ENCODE measurements at regions not wholly inside any gene's neighbourhood (a gene's known extent, or its start where the extent isn't known, plus 50 kb on each side); places are given as distances from the start of the nearest gene placed in this dataset.
"Not testable (repeated sequence)": the region's sequence is repeated elsewhere in the genome, so short reads cannot be mapped to it uniquely, and the experiment has no call there.

GRCh38 chr1:173347282-173347818, 129.8 kb upstream of the PRDX6 start:
- DNase-seq: no peak

DNA sequence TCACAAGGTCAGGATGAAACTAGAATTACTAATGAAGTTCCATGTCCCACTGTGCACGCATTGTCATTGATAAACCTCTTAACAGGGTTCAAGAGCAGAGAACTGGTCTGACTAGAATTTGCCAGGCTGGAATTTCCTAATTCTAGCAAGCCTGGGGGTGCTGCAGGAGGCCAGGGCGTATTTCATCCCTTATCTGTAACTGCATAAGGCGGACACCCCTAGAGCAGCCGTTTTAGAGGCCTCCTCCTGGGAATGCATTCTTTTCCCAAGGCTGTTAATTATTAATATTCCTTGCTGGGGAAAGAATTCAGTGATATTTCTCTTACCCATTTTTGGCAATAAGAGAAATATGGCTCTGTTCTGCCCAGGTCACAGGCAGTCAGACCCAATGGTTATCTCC, 124.5 kb upstream of the PRDX6 start:
- not testable (repeated sequence) for DNase-seq

- no peak for DNase-seq
These were observed 123.8 kb upstream of the PRDX6 start for GRCh38 chr1:173353350-173353749.

DNA sequence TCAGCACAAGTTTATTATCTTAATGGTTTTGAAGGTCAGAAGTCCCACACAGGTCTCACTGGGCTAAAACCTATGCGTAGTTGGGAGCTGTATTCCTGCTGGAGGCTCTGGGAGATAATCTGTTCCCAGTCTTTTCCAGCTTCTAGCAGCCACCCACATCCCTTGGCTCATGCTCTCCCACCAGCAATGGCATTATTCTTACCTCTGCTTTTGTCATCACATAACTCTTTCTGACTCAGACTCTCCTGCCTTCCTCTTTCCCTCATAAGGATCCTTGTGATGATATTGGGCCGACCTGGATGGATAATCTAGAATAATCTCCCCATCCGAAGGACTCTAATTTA, 122.2 kb upstream of the PRDX6 start:
- no peak for DNase-seq

- DNase-seq: no peak
These were observed 121.7 kb upstream of the PRDX6 start for GRCh38 chr1:173355281-173356031.

DNA sequence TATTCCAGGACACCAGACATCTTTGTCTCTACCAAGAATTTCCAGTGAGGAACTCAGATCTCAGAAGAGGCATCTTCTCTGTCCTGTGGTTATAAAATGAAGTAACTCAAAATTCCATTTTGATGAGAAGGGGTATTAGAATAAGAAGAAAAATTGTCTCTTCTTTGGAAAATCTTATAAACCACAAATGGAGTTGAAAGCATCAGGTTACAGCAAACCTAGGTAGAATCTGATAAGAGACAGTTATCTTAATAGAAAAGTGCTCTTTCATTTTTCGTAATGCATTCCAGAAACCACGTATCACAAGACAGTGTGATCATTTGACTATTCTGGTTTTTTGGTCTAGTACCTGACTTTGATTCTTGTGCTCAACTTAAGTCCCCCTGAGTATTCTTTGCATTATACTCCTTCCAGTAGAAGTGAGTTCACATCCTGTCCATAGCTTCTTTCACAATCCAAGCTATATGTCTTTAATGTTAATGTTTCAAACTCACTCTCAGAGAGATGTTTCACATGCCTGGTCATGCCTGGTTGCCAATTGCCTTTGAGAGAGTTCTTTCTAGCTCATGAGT, 120.9 kb upstream of the PRDX6 start:
- no peak for DNase-seq

- DNase-seq: no peak
These were observed 116.6 kb upstream of the PRDX6 start for GRCh38 chr1:173360487-173361063.

GRCh38 chr1:173362543-173362942, 114.6 kb upstream of the PRDX6 start:
- no peak for DNase-seq

DNA sequence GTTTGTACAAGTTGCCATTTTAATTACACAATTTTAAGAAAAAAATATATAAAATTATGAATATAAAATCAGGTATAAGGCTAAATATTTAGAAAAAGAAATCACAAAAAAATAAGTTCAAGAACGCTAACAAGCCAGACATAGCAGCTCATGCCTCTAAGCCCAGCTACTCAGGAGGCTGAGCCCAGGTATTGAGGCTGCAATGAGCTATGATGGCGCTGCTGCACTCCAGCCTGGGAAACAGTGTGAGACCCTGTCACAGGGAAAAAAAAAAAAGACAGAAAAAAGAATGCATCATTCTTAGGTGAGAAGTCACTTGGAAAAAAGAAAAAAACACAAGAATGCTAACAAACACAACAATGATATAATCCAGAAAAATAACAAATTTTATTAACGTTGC, 112.3 kb upstream of the PRDX6 start:
- DNase-seq: no peak

DNA sequence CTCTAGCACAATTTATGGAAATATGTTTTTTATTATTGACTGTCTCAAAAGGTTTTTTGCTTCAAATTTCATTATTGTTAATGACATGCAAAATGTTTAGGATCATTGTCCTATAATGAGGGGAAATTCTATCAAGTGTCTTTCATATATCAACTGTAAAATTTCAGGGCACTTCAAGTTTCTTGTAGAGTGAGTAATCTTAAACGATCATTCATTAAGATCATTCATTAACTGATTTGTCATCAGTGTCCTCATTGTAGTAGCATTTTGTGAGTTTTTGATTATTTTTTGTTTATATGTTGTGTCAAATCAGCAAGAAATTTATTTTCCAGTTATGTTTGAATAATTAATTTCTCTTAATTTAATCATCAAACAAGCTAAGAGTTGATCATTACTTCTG, 111.8 kb upstream of the PRDX6 start:
- DNase-seq: no peak

- DNase-seq: no peak
These were observed 110.0 kb upstream of the PRDX6 start for GRCh38 chr1:173367136-173367535.

- DNase-seq: not testable (repeated sequence)
These were observed 106.5 kb upstream of the PRDX6 start for GRCh38 chr1:173370586-173370985.

- DNase-seq: not testable (repeated sequence)
These were observed 101.1 kb upstream of the PRDX6 start for GRCh38 chr1:173376065-173376464.

- no peak for DNase-seq
These were observed 99.9 kb upstream of the PRDX6 start for GRCh38 chr1:173377266-173377665.

GRCh38 chr1:173383351-173383750, 93.8 kb upstream of the PRDX6 start:
- no peak for DNase-seq

- no peak for DNase-seq
These were observed 88.8 kb upstream of the PRDX6 start for GRCh38 chr1:173388352-173388751.

DNA sequence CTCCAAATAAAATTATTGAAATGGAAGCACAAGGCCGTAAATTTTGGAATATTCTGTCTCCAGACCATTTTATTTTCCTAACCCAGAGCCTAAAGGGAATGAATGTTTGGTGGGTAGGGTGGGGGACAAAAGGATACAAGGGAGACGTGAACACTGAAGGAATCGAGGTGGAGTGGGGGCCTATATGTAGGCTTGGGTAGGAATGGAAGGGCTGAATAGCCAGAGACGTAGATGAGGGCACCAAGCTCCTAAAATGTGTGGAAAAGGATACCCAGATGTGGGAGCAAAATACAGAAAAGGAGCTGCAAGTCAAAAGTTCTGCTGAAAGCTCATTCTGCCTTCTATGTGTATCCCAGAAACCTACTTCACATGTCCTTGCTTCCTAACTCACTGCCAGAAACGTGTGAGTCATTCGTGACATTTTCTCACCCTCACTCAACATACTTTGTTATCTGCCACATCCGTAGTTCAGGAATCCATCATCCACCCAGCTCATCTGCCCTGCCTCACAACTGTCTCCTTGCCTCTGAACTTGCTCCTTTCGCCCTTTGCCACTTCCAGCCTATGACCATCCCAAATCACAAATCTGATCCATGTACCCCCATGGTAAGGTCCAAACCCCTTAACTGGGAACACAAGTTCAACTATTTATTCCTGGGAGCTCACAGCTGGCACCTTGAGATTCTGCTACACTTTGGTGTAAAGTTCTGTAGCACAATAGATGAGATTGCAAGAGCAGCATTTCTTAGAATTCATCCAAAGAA, 84.1 kb upstream of the PRDX6 start:
- no peak for DNase-seq

- DNase-seq: no peak
These were observed 83.5 kb upstream of the PRDX6 start for GRCh38 chr1:173393659-173394000.

- DNase-seq: not testable (repeated sequence)
These were observed 82.3 kb upstream of the PRDX6 start for GRCh38 chr1:173394813-173395212.

DNA sequence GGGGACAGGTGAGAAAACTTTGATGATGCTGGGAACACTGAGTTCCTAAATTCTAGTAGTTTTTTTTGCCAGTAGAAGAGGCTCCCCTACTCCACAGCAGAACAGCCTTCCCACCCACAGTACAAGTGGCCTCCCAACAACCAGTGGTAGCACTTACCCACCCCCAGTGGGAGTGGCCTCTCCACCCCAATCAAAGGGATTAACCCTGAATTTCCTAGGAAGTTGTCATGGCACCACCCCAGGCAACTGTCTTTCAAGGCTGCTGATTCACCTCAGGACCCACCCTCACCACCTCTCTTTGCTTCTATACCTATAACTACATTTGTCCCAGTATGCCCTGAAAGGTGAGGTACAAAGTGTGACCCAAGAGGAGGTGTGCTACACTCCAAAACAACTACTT, 81.4 kb upstream of the PRDX6 start:
- no peak for DNase-seq

- no peak for DNase-seq
These were observed 76.6 kb upstream of the PRDX6 start for GRCh38 chr1:173400387-173400995.

DNA sequence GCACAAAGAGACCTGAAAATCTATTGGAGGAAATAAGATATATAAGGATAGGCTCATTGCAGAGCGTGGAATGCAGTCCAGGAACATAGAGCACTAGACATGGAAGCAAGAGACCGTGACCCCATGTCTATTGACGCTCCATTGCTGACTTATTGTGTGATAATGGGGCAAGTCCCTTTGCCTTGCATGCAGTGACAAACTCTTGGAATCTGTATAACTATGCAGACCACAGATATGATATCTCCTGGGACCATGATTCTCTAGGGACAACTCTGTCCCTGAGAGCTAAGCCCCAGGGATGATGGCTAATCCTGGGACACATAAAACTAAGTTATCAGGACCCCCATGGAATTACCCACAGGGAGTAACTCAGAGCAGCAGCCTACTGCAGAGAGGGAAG, 73.1 kb upstream of the PRDX6 start:
- no peak for DNase-seq

- DNase-seq: no peak
These were observed 71.9 kb upstream of the PRDX6 start for GRCh38 chr1:173405281-173405680.

Measured in stimulated activated CD4-positive, alpha-beta T cell treated with anti-CD3 and anti-CD28 coated beads, Interleukin-15, amount 100 ng/mL, for 24 hours (primary cell).